ENCODE measurements at regions not wholly inside any gene's neighbourhood (a gene's known extent, or its start where the extent isn't known, plus 50 kb on each side); places are given as distances from the start of the nearest gene placed in this dataset.
"Not testable (repeated sequence)": the region's sequence is repeated elsewhere in the genome, so short reads cannot be mapped to it uniquely, and the experiment has no call there.

- DNase-seq (ENCODE audit: low spot score): no peak
Observed at GRCh38 chr15:91414124-91414523, 314.1 kb downstream of the SV2B start.

- DNase-seq (ENCODE audit: low spot score): not testable (repeated sequence)
Observed at GRCh38 chr15:91415258-91415657, 315.2 kb downstream of the SV2B start.

- no peak for DNase-seq (ENCODE audit: low spot score)
Observed at GRCh38 chr15:91420689-91421088, 320.6 kb downstream of the SV2B start.

GRCh38 chr15:91422797-91423196 is 322.7 kb downstream of the SV2B start:
- no peak for DNase-seq (ENCODE audit: low spot score)

GRCh38 chr15:91424001-91424400 is 323.9 kb downstream of the SV2B start:
- no peak for DNase-seq (ENCODE audit: low spot score)

- DNase-seq (ENCODE audit: low spot score): peak; percentile 98
Observed at GRCh38 chr15:91426412-91426811, 326.4 kb downstream of the SV2B start.

GRCh38 chr15:91429973-91430372 is 329.9 kb downstream of the SV2B start:
- no peak for DNase-seq (ENCODE audit: low spot score)

- DNase-seq (ENCODE audit: low spot score): no peak
Observed at GRCh38 chr15:91431041-91431715, 331.1 kb downstream of the SV2B start.

GRCh38 chr15:91435113-91435512 is 335.1 kb downstream of the SV2B start:
- no peak for DNase-seq (ENCODE audit: low spot score)

- DNase-seq (ENCODE audit: low spot score): peak; percentile 39
Observed at GRCh38 chr15:91444656-91445055, 344.6 kb downstream of the SV2B start.

- DNase-seq (ENCODE audit: low spot score): peak; percentile 75
Observed at GRCh38 chr15:91445695-91446228, 345.7 kb downstream of the SV2B start.

- DNase-seq (ENCODE audit: low spot score): no peak
Observed at GRCh38 chr15:91447991-91448644, 348.1 kb downstream of the SV2B start.

GRCh38 chr15:91453376-91453775 is 353.3 kb downstream of the SV2B start:
- not testable (repeated sequence) for DNase-seq (ENCODE audit: low spot score)

GRCh38 chr15:91456251-91456718 is 356.2 kb downstream of the SV2B start:
- DNase-seq (ENCODE audit: low spot score): peak; percentile 100

GRCh38 chr15:91456921-91457320 is 356.9 kb downstream of the SV2B start:
- DNase-seq (ENCODE audit: low spot score): peak; percentile 54

GRCh38 chr15:91461377-91461776 is 361.3 kb downstream of the SV2B start:
- DNase-seq (ENCODE audit: low spot score): no peak

GRCh38 chr15:91465086-91465485 is 365.0 kb downstream of the SV2B start:
- peak; percentile 59 for DNase-seq (ENCODE audit: low spot score)

GRCh38 chr15:91465696-91466095 is 365.6 kb downstream of the SV2B start:
- peak; percentile 53 for DNase-seq (ENCODE audit: low spot score)

- DNase-seq (ENCODE audit: low spot score): no peak
Observed at GRCh38 chr15:91468871-91469580, 369.0 kb downstream of the SV2B start.

- DNase-seq (ENCODE audit: low spot score): no peak
Observed at GRCh38 chr15:91469632-91470567, 369.8 kb downstream of the SV2B start.

- no peak for DNase-seq (ENCODE audit: low spot score)
Observed at GRCh38 chr15:91471468-91471867, 371.4 kb downstream of the SV2B start.

- DNase-seq (ENCODE audit: low spot score): no peak
Observed at GRCh38 chr15:91472316-91472756, 372.3 kb downstream of the SV2B start.

All from kidney tubule cell (primary cell).